HG03442 (cell line): ENCODE measurements at regions not wholly inside any gene's neighbourhood (a gene's known extent, or its start where the extent isn't known, plus 50 kb on each side); places are given as distances from the start of the nearest gene placed in this dataset.
A peak's percentile ranks its signal among the peaks of the same experiment; 100 is the strongest.

Source experiments
- ATAC-seq: cut with Tn5 transposase; IDR thresholded peaks from one replicate; pipeline ENCODE4 v1.9.1; 2021; ENCODE audit warnings: mild to moderate bottlenecking, moderate library complexity; ENCODE audit not compliant: unreplicated experiment

DNA sequence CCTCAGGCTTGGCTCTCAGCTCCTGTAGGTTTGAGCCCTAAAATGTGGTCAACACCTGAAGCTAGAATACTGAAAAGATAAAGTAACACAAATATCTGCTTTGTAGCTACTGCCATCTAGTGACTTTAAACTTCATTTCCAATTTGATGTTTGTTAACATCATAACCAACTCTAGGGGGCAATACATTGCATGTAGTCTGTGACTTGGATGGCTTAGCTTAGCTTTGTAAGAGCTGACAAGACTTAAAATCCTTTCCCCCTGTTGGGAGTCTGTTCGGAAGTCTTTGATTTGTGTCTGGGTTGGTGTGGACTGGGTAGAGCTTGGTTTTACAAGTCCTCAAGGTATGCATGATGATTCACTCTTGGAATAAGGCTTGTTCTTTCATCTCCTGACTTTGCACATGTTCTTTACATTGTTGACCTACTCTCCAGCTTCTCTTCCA, 51.7 kb downstream of the SCN11A start:
- peak; percentile 86 for ATAC-seq

DNA sequence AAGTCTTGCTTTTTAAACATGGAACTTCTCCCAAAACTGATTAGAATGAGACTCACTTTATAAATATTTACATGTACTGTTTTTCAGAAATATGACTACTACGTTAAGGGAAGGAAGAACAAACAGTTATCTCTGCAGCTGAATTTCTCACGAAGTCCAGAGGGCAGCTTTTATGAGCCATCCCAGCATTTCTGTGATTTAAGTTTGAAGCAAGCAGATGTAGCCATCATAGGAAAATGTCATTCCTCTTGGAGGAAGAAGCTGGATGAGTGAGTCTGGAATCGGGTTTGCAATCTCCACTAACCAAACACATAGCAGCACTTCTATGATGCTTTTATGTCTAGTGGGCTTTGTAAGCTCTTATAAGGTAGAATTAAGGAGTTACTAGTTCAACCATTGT, 53.7 kb downstream of the SCN11A start:
- no peak for ATAC-seq

DNA sequence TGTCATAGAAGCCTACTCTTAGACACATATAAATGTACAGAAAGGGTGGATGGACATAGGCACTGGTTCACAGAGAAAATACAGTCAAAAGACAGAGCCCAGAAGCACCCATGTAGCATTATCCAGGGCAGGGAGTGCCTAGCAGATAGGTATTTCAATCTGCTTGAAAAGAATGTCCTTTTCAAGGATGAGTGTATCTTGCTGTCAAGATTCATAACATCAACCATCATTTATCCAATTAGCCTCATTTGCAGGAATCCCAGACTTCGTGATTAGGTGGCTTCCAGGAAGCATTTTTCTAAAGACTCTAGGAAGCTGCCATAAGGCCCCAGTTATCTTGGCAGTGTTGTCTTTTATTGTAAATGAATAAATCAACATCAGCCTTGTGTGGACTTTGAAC, 55.6 kb downstream of the SCN11A start:
- ATAC-seq, result no peak

DNA sequence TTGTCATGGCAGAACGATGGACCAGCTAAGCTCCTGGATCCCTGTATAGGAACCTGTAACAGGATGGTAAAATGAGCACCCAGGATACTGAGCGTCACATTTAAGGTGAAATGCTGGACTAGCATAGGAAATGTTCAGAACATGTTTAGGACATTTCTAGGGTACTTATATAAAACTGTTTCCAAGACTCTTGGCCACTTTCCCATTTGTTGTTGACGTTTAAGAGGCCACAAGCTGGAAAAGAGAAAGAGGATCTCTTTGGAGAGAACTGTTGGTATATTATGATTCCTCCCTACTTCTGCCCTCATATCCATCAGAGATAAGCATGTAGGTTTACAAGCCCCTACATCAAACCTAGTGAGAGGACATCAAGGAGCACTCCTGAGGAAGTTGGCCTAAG, 57.5 kb downstream of the SCN11A start:
- ATAC-seq, result no peak

GRCh38 chr3:38992117-38992760, 59.5 kb downstream of the SCN11A start:
- ATAC-seq, result no peak

DNA sequence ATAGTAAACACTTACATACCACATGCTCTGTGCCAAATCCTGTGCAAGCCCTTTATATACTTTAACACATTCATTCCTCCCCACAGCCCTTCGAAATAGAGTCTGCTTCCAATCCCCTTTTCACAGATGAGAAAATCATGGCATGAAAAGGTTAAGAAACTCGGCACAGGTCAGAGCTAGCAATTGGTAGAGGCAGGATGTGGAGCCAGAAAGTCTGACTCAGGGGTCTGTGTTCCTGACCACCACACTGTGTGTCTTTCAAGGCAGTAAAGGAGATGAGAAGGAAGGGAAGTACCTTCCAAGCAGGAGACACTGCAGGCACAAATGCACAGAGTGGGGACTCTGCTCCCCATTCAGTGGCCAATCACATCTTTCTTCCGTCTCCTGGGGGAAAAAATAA, 61.1 kb downstream of the SCN11A start:
- no peak for ATAC-seq

- ATAC-seq, result no peak
Observed at GRCh38 chr3:38989917-38990510, 61.7 kb downstream of the SCN11A start.

DNA sequence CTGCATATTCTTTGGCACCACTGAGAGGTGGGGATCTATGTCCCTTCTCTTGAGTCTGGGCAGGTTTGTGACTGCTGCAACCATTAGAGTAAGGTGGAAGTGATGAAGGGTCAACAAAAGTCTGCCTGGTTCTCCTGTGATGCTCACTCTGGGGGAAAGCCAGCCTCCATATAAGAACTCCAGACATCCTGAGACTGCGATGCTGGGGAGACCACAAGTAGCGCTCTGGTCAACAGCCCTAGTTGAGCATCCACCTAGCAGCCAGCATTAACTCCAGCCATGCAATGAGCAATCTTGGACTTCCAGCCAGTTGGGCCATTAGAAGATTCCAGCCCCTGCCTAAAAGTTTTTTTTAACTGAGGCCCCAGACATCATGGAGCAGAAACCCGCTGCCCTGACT, 62.8 kb downstream of the SCN11A start:
- ATAC-seq, result no peak

DNA sequence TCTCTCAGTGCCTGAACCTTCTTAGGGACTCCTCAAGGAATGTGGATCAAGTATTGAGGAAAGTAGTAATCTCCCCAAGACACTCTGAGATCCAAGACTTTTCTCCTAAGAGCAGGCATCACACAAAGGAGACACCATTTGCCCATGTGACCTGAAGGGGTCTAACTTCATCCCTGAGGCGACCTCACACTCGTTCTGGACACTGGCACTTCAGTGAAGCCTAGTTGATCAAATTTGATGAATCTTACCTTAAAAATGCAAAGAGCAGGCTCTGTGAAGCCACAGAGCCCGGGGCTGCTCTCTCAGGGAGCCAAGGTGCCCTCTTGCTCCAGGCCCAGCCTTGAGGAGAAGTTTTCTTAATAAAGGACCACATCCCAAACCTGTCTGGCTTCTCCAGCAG, 64.3 kb downstream of the SCN11A start:
- ATAC-seq, result no peak

DNA sequence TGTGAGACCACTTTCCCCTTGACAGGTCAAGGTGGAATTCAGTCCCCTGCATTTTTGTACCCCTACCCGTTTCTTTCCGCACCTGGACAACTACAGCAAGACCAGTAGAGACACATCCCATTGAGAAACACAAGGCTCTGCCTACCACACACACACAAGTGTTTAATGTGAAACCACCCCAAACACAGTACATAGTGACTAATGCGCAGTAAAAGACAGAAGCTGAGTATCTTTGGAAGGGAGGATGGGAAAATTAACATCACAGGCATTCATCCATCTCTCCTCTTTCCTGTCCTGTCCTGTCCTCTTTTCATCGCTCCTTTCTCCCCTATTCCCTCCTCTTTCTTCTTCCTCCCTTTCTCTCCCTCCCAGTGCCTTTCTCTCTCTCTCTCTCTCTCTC, 64.8 kb downstream of the SCN11A start:
- ATAC-seq, result no peak

- ATAC-seq, result no peak
Observed at GRCh38 chr3:38985981-38986380, 65.8 kb downstream of the SCN11A start.

GRCh38 chr3:38985581-38985980, 66.2 kb downstream of the SCN11A start:
- no peak for ATAC-seq

- ATAC-seq, result no peak
Observed at GRCh38 chr3:38984731-38985130, 67.0 kb downstream of the SCN11A start.

GRCh38 chr3:38984110-38984509, 67.6 kb downstream of the SCN11A start:
- ATAC-seq, result no peak

DNA sequence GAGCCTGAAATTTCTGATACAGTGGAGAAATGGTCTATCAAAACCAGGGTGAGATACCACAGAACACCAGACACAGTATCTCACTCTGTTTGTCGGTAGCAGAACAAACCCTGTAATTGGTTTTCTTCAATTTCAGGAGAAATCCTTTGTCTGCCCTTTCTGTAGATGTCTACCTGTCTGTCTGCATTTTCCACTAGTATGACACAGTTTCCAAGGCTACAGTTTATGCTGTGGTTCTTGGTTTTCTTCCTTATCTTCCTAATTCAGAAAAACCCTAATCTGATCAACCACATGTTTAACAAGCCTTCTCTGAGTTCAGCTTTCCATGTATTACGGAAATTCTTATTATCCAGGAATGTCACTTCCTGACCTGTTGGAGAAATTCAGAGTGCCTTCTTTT, 70.8 kb downstream of the SCN11A start:
- ATAC-seq, result no peak

DNA sequence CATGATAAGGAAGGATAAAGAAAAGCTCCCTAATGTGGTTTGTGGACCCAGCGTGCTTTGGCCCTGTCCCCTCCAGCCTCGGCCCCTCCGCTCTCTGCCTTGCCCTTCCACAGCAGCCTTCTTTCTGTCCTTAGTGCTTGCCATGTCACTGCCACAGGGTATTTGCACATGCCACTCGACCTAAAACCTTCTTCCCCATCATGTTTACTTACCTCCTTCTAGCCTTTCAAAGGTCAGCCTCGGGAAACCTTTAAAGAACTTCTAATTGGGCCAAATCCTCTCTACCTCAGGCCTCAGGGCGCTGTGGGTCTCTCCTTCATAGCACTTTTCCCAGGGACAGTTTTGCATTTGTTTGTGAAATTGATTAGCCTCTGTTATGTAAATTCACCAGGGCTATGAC, 73.0 kb downstream of the SCN11A start:
- ATAC-seq, result no peak

DNA sequence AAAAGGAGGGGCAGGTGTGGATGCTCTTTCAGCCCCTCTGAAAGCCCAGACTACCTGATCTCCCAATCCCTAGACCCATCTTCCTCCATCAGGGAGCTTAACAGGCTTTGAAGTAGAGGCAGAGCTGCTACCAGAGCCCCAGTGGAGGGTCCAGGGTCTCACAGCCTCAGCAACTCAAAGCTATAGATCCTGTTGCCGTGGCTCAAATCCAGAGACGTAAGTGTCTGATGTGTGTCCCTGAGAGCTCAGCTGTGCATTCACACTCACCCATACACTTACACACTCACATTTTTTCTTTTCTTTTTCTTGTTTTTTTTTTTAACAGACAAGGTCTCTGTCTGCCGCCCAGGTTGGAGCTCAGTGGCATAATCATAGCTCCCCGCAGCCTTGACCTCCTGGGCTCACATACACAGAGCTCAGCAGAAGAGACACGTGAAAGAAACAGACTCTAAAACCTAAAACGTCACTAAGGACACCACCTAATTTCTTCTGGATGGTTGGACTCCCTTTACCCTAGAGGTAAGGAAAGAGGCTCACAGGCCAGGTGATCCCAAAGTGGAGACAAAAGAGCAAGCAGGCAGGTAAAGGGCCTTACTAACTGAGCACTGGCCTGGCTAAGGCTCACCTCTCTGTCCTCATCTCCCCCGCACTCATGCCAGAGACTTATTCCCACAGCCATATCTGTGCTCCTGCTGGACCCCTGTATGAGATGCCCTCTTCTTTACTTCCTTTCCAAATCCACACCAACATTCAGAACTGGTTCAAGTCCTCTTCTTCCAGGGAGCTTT, 80.7 kb downstream of the SCN11A start:
- ATAC-seq, result no peak

GRCh38 chr3:38969317-38970235, 82.2 kb downstream of the SCN11A start:
- no peak for ATAC-seq

- ATAC-seq, result no peak
Observed at GRCh38 chr3:38968891-38969290, 82.9 kb downstream of the SCN11A start.

- no peak for ATAC-seq
Observed at GRCh38 chr3:38968403-38968802, 83.3 kb downstream of the SCN11A start.

GRCh38 chr3:38967693-38967989, 84.1 kb downstream of the SCN11A start:
- no peak for ATAC-seq
